ENCODE measurements at regions not wholly inside any gene's neighbourhood (a gene's known extent, or its start where the extent isn't known, plus 50 kb on each side); places are given as distances from the start of the nearest gene placed in this dataset.
"Not testable (repeated sequence)": the region's sequence is repeated elsewhere in the genome, so short reads cannot be mapped to it uniquely, and the experiment has no call there.

- Histone ChIP-seq H3K4me1 (ENCODE audit: insufficient read depth) (no peaks in the 10 kb centered on the region), H2AFZ (no peak overlapping the region), H3K4me3 (no peak overlapping the region), H3K4me2 (no peak overlapping the region), H3K27me3 (no peaks in the 10 kb centered on the region), H4K20me1 (ENCODE audit: insufficient read depth, poor library complexity, severe bottlenecking) (no peaks in the 10 kb centered on the region), H3K27ac (no peak overlapping the region), H3K79me2 (no peaks in the 10 kb centered on the region), H3K36me3 (replicated peaks; ENCODE audit: insufficient read depth, low read depth) (no peaks in the 10 kb centered on the region), H3K9me3 (ENCODE audit: low read depth) (no peaks in the 10 kb centered on the region), H3K9me2 (replicated peaks; ENCODE audit: insufficient read depth) (no peaks in the 10 kb centered on the region)
- WGBS (ENCODE audit: low lambda C conversion rate, missing lambda C conversion rate): 85% methylated on average over 8 of the region's 8 CpGs
- TF ChIP-seq CTCF (IDR thresholded peaks at IDR 0.05; ENCODE audit: poor library complexity): no peak
- no peak for TF ChIP-seq EZH2 (IDR thresholded peaks at IDR 0.05; ENCODE audit: borderline replicate concordance)
- TF ChIP-seq EZH2phosphoT487 (IDR thresholded peaks at IDR 0.05; ENCODE audit: low read depth, severe bottlenecking, unreplicated experiment): no peak
- DNase-seq (ENCODE audit: low spot score): no peak
Observed at GRCh38 chr10:6987536-6987945, 407.5 kb upstream of the PRKCQ start.

GRCh38 chr10:6986927-6987326, 406.9 kb upstream of the PRKCQ start:
- TF ChIP-seq CTCF (IDR thresholded peaks at IDR 0.05; ENCODE audit: poor library complexity) (no peak), EZH2 (IDR thresholded peaks at IDR 0.05; ENCODE audit: borderline replicate concordance) (no peak), EZH2phosphoT487 (IDR thresholded peaks at IDR 0.05; ENCODE audit: low read depth, severe bottlenecking, unreplicated experiment) (no peak)
- Histone ChIP-seq H3K9me3 (ENCODE audit: low read depth) (no peaks in the 10 kb centered on the region), H3K4me3 (no peak overlapping the region), H3K36me3 (replicated peaks; ENCODE audit: insufficient read depth, low read depth) (no peaks in the 10 kb centered on the region), H3K9me2 (replicated peaks; ENCODE audit: insufficient read depth) (no peaks in the 10 kb centered on the region), H3K27ac (no peak overlapping the region), H3K27me3 (no peaks in the 10 kb centered on the region), H2AFZ (no peak overlapping the region), H3K4me1 (ENCODE audit: insufficient read depth) (no peaks in the 10 kb centered on the region), H3K79me2 (no peaks in the 10 kb centered on the region), H4K20me1 (ENCODE audit: insufficient read depth, poor library complexity, severe bottlenecking) (no peaks in the 10 kb centered on the region), H3K4me2 (no peak overlapping the region)
- 90% methylated on average over 10 of the region's 10 CpGs for WGBS (ENCODE audit: low lambda C conversion rate, missing lambda C conversion rate)
- no peak for DNase-seq (ENCODE audit: low spot score)

GRCh38 chr10:6985644-6986043, 405.6 kb upstream of the PRKCQ start:
- Histone ChIP-seq H3K9me3 (ENCODE audit: low read depth) (no peaks in the 10 kb centered on the region), H3K4me3 (no peak overlapping the region), H3K27me3 (no peaks in the 10 kb centered on the region), H3K79me2 (no peaks in the 10 kb centered on the region), H3K9me2 (replicated peaks; ENCODE audit: insufficient read depth) (no peaks in the 10 kb centered on the region), H3K4me1 (ENCODE audit: insufficient read depth) (no peaks in the 10 kb centered on the region), H3K27ac (no peak overlapping the region), H3K36me3 (replicated peaks; ENCODE audit: insufficient read depth, low read depth) (no peaks in the 10 kb centered on the region), H4K20me1 (ENCODE audit: insufficient read depth, poor library complexity, severe bottlenecking) (no peaks in the 10 kb centered on the region), H3K4me2 (no peak overlapping the region), H2AFZ (no peak overlapping the region)
- WGBS (ENCODE audit: low lambda C conversion rate, missing lambda C conversion rate): 91% methylated on average over 9 of the region's 9 CpGs
- no peak for DNase-seq (ENCODE audit: low spot score)
- TF ChIP-seq EZH2phosphoT487 (IDR thresholded peaks at IDR 0.05; ENCODE audit: low read depth, severe bottlenecking, unreplicated experiment) (no peak), CTCF (IDR thresholded peaks at IDR 0.05; ENCODE audit: poor library complexity) (no peak), EZH2 (IDR thresholded peaks at IDR 0.05; ENCODE audit: borderline replicate concordance) (no peak)

- Histone ChIP-seq H3K4me2 (no peak overlapping the region), H3K27ac (no peak overlapping the region), H3K4me3 (no peak overlapping the region), H2AFZ (no peak overlapping the region), H3K9me2 (replicated peaks; ENCODE audit: insufficient read depth) (no peaks in the 10 kb centered on the region), H3K4me1 (ENCODE audit: insufficient read depth) (no peaks in the 10 kb centered on the region), H3K27me3 (peaks cover 3% of the 10 kb centered on the region), H3K9me3 (ENCODE audit: low read depth) (no peaks in the 10 kb centered on the region), H3K36me3 (replicated peaks; ENCODE audit: insufficient read depth, low read depth) (no peaks in the 10 kb centered on the region), H3K79me2 (no peaks in the 10 kb centered on the region), H4K20me1 (ENCODE audit: insufficient read depth, poor library complexity, severe bottlenecking) (no peaks in the 10 kb centered on the region)
- no peak for DNase-seq (ENCODE audit: low spot score)
- WGBS (ENCODE audit: low lambda C conversion rate, missing lambda C conversion rate): 82% methylated on average over 2 of the region's 2 CpGs
- no peak for TF ChIP-seq CTCF (IDR thresholded peaks at IDR 0.05; ENCODE audit: poor library complexity)
- TF ChIP-seq EZH2phosphoT487 (IDR thresholded peaks at IDR 0.05; ENCODE audit: low read depth, severe bottlenecking, unreplicated experiment): no peak
- TF ChIP-seq EZH2 (IDR thresholded peaks at IDR 0.05; ENCODE audit: borderline replicate concordance): no peak
Observed at GRCh38 chr10:6984971-6985370, 404.9 kb upstream of the PRKCQ start.

- H2AFZ ChIP-seq; H3K4me1 ChIP-seq (ENCODE audit: insufficient read depth); H3K9me2 ChIP-seq (replicated peaks; ENCODE audit: insufficient read depth); H3K27ac ChIP-seq; H3K4me2 ChIP-seq; H3K9me3 ChIP-seq (ENCODE audit: low read depth); H3K36me3 ChIP-seq (replicated peaks; ENCODE audit: insufficient read depth, low read depth); DNase-seq (ENCODE audit: low spot score); H4K20me1 ChIP-seq (ENCODE audit: insufficient read depth, poor library complexity, severe bottlenecking); H3K79me2 ChIP-seq; H3K4me3 ChIP-seq; H3K27me3 ChIP-seq: not testable (repeated sequence)
- 83% methylated on average over 5 of the region's 5 CpGs for WGBS (ENCODE audit: low lambda C conversion rate, missing lambda C conversion rate)
Observed at GRCh38 chr10:6984016-6984415, 403.9 kb upstream of the PRKCQ start.
